ENCODE measurements at regions not wholly inside any gene's neighbourhood (a gene's known extent, or its start where the extent isn't known, plus 50 kb on each side); places are given as distances from the start of the nearest gene placed in this dataset.

- Histone ChIP-seq H3K9me3 (replicated peaks in 1 of 2; ENCODE audit: control insufficient read depth in 1 of 2, insufficient read depth in 1 of 2, low read length in 2 of 2) (no peaks in the 10 kb centered on the region), H3K9ac (ENCODE audit: insufficient read depth, low read length, poor library complexity, severe bottlenecking) (no peak overlapping the region), H2AFZ (ENCODE audit: insufficient read depth, low read depth, low read length, poor library complexity, severe bottlenecking) (no peak overlapping the region), H3K36me3 (replicated peaks in 1 of 2; ENCODE audit: control insufficient read depth in 1 of 2, insufficient read depth in 2 of 2, low read length in 2 of 2) (no peaks in the 10 kb centered on the region), H3K4me3 (replicated peaks in 1 of 3; ENCODE audit: low read depth in 2 of 3, low read length in 3 of 3) (no peak overlapping the region), H3K4me2 (replicated peaks; ENCODE audit: extremely low read depth, low read length, poor library complexity, severe bottlenecking) (no peak overlapping the region), H3K27ac (ENCODE audit: low read depth in 1 of 2, low read length in 2 of 2) (no peak overlapping the region), H3K4me1 (ENCODE audit: control insufficient read depth in 1 of 2, insufficient read depth in 2 of 2, low read length in 2 of 2) (no peaks in the 10 kb centered on the region), H3K27me3 (ENCODE audit: control insufficient read depth in 2 of 2, insufficient read depth in 2 of 2, low read length in 2 of 2) (no peaks in the 10 kb centered on the region), H4K20me1 (ENCODE audit: insufficient read depth, low read length) (no peaks in the 10 kb centered on the region), H3K79me2 (ENCODE audit: insufficient read depth, low read length) (no peaks in the 10 kb centered on the region)
- WGBS (ENCODE audit: insufficient coverage) = 100% methylated on average over 3 of the region's 3 CpGs
- TF ChIP-seq CTCF (IDR thresholded peaks at IDR 0.05) = no peak
- Mint-ChIP-seq H3K27ac (peak overlapping the region in 1 of 7 donors; percentile 26), H3K36me3 (no peaks in the 10 kb centered on the region), H3K4me3 (no peak overlapping the region), H3K9me3 (peaks cover 0 to 1% (median 0%) of the 10 kb centered on the region in 7 donors), H3K4me1 (no peaks in the 10 kb centered on the region), H3K27me3 (ENCODE audit: low read depth in 3 of 3) (peaks cover 0 to 2% (median 0%) of the 10 kb centered on the region in 3 donors)
- DNase-seq = no peak
- intact Hi-C loops (cut with micrococcal nuclease) = no loop called here
Measured at GRCh38 chr12:69167648-69168165, 71.7 kb upstream of the CPSF6 start.

DNA sequence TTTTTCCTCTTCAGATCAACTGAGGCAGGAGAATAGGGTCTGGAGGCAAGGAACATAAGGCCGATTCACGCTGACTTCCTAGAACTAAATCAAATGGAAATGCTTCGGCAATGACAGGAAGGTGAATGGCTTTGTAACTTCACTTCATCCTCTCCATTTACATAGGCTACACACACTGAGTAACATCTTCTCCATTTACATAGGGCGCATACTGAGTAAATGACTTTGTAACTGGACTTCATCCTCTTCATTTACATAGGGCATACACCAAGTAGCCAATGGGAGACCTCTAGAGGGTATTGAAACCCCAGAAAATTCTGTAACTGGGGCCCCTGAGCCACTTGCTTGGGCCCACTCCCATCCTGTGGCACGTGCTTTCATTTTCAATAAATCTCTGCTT lies 71.0 kb upstream of the CPSF6 start:
- intact Hi-C loops (cut with micrococcal nuclease) = no loop called here
- no peak overlapping the region for H3K27ac Mint-ChIP-seq
- Histone ChIP-seq H3K79me2 (ENCODE audit: insufficient read depth, low read length) (no peaks in the 10 kb centered on the region), H3K27me3 (ENCODE audit: control insufficient read depth in 2 of 2, insufficient read depth in 2 of 2, low read length in 2 of 2) (no peaks in the 10 kb centered on the region), H2AFZ (ENCODE audit: insufficient read depth, low read depth, low read length, poor library complexity, severe bottlenecking) (no peak overlapping the region), H3K9ac (ENCODE audit: insufficient read depth, low read length, poor library complexity, severe bottlenecking) (no peak overlapping the region), H3K4me2 (replicated peaks; ENCODE audit: extremely low read depth, low read length, poor library complexity, severe bottlenecking) (no peak overlapping the region), H3K27ac (ENCODE audit: low read depth in 1 of 2, low read length in 2 of 2) (no peak overlapping the region), H3K4me1 (ENCODE audit: control insufficient read depth in 1 of 2, insufficient read depth in 2 of 2, low read length in 2 of 2) (no peaks in the 10 kb centered on the region), H4K20me1 (ENCODE audit: insufficient read depth, low read length) (no peaks in the 10 kb centered on the region), H3K36me3 (replicated peaks in 1 of 2; ENCODE audit: control insufficient read depth in 1 of 2, insufficient read depth in 2 of 2, low read length in 2 of 2) (no peaks in the 10 kb centered on the region), H3K4me3 (replicated peaks in 1 of 3; ENCODE audit: low read depth in 2 of 3, low read length in 3 of 3) (no peak overlapping the region), H3K9me3 (replicated peaks in 1 of 2; ENCODE audit: control insufficient read depth in 1 of 2, insufficient read depth in 1 of 2, low read length in 2 of 2) (no peaks in the 10 kb centered on the region)
- H3K4me3 Mint-ChIP-seq = no peak overlapping the region
- peaks cover 0 to 2% (median 0%) of the 10 kb centered on the region in 3 donors for H3K27me3 Mint-ChIP-seq (ENCODE audit: low read depth in 3 of 3)
- DNase-seq = no peak
- no peaks in the 10 kb centered on the region for H3K36me3 Mint-ChIP-seq
- no peaks in the 10 kb centered on the region for H3K4me1 Mint-ChIP-seq
- no peak for TF ChIP-seq CTCF (IDR thresholded peaks at IDR 0.05)
- WGBS (ENCODE audit: insufficient coverage) = 100% methylated on average over 1 of the region's 5 CpGs
- H3K9me3 Mint-ChIP-seq = peaks cover 0 to 1% (median 0%) of the 10 kb centered on the region in 7 donors

Measured in CD14-positive monocyte (primary cell).